ENCODE measurements at regions not wholly inside any gene's neighbourhood (a gene's known extent, or its start where the extent isn't known, plus 50 kb on each side); places are given as distances from the start of the nearest gene placed in this dataset.
"Not testable (repeated sequence)": the region's sequence is repeated elsewhere in the genome, so short reads cannot be mapped to it uniquely, and the experiment has no call there.

DNA sequence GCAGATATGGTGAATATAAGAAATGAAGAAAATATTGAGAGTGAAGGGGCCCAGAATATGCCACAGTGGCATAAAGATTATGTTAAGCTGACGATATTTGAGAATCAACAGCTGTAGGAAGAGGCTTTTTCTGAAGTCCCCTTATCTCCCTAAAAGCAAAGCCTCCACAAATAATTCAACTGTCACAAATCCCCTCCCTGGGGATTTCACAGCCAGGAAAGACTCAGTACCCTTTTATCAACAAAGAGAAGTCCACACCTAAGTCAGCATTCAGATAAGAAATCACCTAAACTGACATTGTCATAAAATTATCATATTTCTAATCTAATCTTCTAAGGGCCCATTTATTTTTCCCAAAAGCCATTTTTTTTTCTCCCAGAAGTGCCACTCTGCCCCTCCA is 284.9 kb upstream of the VWC2 start:
- no peak for DNase-seq

DNA sequence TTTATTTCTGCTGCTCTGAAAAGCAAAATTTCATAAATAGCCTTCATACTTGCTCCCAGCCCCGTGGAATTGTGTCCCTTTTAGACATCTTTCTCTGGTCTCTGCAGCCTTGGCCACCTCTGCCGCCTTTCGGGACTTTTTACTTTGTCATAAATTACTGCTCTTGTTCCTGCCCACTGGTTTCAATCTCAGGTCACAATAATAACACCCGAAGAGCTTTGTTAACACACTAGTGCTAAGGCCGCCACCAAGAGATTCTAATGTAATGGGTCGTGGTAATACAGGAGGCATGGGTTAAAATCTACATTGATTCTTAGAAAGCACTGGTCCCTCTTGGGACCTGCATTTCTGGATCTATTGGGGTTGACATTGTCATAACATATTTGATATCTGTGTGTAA is 276.0 kb upstream of the VWC2 start:
- DNase-seq: no peak

DNA sequence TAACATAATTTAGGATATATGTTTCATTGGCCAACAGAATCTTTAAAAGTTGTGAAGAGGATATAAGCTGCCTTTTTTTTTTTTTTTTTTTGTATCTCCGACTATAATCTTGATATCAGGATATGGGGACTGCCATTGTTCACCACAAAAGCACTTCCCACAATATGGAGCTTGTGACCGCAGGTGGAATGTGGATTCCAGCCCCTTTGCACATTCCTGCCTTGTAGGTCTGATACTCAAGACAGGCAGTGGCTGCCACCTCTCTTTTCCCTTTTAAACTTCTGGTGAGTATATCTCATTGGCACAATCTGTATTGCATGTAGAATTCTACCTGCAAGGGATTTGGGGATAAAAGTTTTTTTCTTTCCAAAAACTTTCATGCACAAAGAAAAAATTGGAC is 272.7 kb upstream of the VWC2 start:
- no peak for DNase-seq

DNA sequence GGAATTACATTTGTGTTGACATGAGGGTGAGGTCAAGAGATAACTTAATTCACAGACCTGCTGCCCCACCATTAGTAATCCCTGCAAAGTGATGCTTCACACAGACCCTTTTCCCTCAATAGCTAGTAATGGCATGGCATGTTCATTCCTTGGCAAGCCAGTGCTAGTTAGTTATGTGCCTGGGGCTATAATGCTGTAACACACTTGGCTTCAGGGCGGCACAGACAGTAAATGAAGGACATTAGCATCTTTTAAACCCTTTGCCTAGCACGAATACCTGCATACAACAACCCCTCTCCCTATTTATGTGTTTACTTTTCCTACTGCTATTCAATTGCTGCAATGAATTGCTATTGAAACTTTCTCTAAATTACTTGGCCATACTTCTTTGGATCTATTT is 266.2 kb upstream of the VWC2 start:
- not testable (repeated sequence) for DNase-seq

DNA sequence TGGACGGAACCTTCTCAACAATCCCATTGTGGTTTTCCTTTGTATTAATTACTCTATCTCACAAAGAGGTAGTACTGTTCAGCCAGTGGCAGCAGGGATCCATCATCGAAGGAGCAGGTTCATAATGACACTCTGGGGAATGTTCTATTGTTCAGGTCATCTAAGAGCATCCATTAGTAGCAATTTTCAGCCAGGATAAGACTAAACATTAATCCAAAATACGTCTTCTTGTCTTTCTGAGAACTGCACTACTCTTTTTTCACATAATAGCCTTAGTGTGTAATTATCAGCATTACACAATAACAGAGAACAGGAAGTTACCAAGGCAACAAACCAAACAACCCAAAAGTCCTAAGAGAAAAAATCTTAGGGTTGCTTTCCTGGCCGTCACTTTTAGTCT is 259.5 kb upstream of the VWC2 start:
- DNase-seq: no peak

DNA sequence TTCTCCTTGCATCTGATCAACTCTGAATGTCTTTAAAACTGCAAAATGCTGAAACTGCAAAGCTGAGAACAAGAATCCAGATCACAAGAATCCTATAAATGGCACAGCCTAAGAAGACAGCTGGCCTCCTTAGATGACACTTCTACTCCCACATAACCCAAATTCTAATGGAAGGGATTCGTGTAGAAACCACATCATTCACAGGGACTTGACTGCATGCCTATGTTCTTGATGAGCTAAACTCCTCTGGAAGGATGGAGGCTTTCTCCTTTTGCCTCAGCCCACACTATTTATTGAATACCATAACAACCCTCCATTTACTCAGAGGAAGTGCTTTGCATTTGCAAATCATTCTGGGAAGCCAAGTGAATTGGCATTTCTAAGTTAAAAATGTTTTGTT is 252.5 kb upstream of the VWC2 start:
- DNase-seq: no peak

DNA sequence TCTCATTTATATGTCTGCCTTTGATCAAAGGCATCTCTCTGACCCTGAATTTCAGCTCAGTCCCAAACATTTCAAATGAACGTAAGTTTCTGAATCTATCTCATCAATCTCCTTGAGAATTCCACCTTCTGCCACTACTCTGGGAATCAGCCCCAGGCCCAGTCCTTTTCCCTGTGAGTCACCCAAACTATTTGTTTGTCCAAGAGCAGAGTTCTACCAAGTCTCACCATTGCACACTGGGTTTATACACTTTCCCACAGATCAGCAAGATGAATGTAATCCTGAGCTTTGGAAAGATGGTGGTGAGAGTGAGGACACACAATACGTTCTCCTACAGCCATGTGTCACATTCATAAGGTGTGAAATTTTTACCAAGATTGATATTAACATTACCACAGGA is 251.3 kb upstream of the VWC2 start:
- no peak for DNase-seq

DNA sequence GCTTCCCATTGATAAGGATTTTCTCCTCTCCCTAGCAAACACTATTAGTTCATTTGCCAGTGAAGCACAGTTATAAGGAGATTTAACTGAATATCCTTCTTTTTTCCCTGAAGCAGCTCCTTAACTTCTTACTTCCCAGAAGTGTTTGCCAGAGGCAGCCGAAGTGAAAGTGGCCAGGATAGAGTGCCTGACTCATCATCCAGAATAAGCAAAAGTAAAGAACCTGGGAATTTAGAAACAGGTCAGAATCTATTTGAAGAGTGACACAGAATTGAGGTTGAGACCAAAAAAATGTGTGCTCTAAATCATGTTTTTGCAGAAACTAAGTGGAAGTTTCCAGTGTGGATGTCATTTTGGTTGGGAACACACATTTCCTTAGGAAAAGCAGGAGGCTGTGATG is 249.6 kb upstream of the VWC2 start:
- no peak for DNase-seq

DNA sequence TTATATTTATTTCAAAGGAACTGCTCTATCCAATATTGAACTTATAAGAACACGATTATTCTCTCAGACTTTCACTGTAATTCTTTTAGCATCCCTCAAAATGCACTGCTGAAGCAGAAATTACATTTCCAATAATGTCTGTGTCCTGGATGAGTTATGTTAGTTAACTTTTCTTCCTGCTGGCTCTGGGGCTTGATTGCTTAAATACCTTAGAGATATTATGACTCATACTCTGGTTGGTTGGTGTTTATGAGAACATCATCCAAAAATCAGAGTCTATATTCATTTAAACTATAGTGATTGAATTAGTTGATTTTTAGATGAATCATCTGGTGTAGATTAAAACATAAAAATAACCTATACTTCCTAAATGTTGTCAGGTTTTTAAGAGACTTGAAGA is 246.3 kb upstream of the VWC2 start:
- no peak for DNase-seq

DNA sequence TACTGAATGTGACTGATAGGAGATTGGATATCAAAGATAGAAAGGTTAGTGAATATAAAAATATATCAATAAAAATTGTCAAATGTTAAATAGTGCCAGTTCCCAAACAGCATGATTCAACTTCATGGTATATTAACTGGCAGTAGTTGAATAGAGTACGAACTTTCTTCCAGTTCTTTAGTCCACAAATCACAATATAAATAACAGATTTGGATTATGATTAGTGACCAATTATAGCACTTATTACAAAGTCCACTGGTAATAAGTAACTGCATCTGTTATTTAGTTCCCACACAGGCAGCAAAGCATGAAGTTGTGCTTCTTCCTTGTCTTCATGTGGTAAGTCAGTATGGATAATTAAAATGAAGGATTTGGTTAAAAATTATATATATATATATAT is 243.0 kb upstream of the VWC2 start:
- no peak for DNase-seq

DNA sequence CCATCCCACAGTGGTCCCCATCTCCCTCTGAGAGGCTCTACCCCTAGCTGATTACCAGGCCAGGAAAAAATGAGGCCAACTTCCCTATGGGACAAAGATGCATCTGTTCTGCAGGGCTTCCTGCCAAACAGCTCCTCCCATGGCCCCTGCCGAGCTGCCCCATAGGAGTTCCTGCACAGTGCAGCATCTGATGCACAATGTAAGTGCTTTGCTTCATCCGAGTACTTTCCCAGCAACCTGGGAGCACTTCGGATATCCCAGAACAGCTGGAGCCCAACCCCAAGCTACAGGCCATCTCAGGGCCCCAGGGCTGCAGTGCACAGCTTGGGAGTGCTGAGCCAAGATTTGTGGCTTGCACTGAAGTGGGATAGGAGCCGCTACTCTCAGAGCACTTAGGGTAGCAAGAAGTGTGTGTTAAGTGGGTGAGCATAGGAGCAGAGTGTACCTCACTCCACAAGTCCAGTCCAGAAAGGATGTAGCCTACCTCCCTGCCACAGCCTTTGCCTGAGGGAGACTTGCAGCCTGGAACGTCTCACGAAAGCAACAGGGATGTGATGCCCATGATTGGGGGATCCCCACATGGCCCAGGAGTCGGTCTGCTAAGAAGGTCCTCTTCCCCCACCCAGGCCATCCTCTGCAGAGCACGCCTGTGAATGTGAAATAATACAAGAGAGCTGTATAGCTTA is 209.6 kb upstream of the VWC2 start:
- DNase-seq: no peak

DNA sequence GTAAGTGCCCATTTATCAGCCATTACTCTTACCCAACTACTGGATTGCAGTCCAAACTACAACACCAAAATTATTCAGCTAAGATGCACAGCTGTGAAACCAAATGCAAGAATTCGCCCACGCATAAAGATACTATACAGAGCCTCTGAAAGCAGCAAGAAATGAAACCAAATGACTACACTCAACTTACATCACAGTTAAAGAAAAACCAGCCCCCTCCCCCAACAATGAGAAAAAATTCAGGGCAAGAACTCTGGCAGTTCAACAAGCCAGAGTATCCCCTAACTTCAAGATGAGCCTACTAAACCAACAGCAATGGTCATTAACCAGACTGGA is 209.1 kb upstream of the VWC2 start:
- DNase-seq: no peak

DNA sequence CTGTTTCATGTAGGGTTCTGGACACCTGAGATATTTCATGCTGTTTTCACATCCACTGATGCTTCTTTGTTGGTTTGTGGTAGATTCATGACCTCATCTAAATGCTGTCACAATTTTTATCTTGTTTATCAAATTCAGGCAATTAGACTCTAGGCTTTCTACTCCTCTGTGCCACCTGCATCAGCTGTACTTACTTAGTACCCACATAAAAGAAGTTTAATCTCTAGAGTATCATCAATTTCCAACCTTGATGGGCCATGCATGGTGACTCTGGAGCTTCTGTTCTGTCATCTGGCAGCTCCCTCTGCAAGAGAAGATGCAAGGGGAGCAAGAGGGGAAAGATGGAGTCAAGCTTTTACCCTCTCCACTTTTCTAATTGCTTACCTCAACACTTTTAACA is 195.9 kb upstream of the VWC2 start:
- DNase-seq: no peak

DNA sequence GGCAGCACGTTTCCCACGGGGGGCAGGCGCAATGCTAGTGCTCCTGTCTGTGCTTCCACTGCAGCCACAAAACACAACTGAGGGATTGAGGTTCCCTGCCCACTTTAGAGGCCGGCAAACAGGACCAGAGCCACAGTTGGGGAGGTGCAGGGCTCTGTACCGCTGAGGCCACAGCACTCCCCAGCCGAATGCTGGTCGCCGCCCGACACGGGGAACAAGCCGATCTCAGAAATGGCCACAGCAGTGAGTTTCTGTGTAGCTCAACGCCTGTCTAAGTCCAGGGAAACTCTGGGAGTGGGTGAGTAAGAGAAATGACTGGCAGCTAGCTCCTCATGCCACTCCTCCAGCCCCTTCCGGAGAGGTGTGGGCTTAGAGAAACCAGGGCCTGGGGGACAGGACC is 194.0 kb upstream of the VWC2 start:
- DNase-seq: no peak

DNA sequence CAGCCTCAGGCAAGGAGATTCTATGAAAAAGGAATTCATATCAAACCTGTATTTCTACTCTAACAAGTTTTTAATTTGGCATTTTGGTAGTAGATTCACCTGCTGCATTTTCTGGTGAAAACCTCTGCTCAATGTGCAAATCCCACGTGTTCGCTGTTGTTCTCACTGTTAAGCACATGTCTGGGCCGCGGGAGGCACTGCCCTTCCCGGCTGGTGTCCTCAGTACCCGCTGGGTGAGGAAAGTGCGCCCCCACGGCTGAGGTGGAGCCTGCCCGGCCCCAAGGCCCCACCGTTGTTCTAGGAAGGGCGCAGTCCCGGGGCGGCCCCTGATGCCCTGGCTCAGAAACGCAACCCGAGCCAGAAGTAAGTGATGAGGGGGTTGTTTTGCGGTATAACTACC is 193.4 kb upstream of the VWC2 start:
- DNase-seq: no peak

DNA sequence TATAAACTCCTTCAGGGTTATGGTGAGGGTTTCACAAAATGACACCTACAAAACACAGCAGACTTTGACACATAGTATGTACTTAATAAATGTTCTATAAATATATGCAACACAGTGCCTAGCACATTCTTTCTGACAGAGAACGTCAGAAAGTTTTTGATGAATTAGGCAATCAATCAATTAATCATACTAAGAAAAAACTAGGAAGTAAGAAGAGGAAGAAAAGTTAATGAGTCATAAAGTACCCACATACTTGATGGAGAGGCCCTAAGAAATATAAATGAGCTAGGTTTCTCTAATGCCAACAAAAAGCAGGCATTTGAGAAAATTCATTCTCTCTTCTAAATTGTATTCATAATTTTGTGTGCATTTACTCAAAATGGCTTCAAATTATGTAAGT is 192.7 kb upstream of the VWC2 start:
- DNase-seq: no peak

DNA sequence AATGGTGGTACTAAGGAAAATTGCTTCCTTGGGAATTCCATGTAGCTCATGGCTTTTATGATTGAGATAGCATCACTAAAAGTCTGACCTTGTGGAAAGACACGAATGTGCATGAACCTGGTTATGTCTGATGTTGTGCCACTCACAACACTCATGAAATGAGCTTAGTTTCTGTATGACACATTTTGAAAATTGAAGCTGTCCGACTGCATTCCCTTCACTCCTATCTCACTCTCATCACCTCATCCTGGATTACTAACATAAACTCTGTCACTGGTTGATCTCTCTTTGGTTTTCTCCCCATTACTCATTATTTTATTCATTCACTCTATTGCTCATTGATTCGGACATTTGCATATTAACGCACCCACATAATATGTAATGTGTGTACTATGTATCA is 190.0 kb upstream of the VWC2 start:
- DNase-seq: no peak

DNA sequence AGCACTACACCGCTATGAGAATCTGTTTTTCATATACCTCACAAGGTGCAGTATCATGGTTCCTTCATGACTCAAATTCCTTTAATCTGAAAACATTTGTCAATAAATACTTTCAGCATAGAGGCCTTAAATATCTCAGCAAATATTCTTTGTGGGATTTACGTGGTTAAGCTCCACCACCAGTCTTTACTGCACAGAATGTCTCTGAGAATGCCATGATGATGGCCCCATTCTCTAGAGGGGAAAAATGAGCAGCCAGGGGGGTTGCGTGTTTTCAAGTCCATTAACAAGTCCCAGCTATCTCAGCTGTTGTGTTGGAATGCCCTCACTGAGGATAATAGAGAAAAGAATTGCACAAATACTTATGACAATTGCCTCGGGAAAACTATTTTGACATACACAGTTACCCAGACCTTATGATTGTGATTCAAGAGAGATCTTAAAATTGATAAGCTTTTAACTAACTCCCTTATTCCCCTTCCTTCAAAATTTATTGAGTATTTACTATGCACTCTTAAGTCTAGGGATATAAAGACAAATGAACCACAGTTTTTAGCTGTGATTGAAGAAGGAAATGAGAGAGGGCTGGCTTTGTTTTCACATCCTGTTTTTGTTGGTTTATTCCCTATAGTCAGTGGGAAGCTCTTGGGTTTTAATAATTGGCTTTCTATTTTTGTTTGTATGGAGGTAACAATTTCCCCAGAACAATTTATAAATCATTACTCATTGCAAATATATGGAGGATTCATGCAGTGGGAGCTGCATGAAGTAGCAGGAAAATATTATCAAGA is 176.5 kb upstream of the VWC2 start:
- DNase-seq: no peak

DNA sequence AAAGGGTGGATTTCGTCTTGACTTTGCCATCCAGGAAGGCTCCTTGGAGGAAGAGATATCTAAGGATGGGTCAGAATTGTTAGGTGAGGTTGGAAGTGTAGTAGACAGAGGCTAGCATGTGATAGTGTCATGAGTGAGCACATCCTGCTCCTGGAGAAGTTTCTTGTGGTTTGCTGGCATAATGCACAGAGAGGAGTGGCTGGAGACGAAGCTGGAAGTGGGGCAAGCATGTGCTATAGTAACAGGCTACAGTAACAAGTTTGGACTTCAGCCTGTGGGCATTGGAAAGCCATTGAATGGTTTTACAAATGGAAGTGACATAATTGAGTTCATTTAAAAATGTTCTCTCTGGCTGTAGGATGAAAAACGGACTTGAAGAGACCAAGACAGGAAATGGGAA is 175.6 kb upstream of the VWC2 start:
- no peak for DNase-seq

DNA sequence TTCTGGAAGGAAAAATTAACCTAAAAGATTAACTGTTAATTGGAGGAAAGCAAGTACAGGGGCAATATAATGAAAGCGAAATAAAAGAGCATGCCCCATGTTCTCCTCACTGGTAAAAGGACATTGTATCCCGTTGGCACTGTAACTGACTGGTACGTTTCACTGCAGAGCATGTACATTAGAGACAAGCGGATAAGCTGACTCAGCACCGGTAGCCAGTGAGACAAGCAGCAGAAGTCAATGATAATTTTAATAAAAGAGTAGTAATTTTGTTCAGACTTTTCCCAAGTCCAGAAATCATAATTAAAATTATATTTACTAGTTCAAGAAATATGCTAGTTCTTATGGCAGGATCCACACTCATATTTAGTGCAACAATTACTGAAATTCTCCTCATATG is 161.5 kb upstream of the VWC2 start:
- DNase-seq: no peak

DNA sequence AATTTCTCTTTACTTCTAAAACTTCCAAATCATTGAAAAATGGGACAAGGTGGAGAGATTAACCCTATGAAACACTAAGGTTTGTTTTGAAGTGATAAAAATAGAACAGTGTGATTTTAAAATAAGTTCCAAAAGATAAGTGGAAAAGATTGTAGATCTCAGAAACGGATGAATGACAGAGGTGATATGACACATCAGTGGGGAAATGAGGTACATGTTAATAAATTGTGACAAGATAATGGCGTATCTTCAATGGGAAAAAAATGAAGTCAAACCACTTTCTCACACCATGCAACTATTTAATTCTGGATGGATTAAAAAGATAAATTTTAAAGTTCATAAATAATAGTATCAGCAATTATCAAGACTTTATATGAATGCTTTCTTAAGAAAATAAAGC is 159.7 kb upstream of the VWC2 start:
- no peak for DNase-seq

DNA sequence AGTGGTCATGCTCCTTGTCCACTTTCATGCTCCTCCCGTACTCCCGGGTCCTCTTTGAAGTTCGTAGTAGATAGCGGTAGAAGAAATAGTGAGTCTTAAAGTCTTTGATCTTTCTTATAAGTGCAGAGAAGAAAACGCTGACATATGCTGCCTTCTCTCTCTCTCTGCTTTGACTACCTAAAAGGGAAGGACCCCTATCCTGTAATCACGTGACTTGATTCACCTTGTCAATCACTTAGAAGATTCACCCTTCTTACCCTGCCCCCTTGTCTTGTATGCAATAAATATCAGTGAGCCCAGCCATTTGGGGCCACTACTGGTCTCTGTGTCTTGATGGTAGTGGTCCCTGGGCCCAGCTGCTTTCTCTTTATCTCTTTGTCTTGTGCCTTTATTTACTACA is 158.5 kb upstream of the VWC2 start:
- DNase-seq: not testable (repeated sequence)

DNA sequence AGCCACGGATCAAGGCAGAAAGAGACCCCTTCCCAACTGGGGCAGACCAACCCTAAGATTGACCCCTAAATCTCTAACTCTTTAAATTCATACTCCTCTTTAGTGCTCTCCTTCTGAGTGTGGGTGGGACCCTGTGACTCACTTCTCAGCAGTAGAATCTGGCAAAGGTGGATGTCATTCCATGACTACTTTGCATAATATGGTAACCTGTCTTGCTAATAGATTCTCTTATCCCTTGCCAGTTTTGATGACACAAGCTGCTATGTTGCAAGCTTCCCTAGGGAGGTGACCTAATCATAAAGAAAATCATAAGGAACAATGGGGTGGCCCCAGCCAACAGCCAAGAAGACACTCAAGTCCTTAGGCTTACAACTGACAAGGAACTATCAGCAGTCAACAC is 155.4 kb upstream of the VWC2 start:
- DNase-seq: no peak

DNA sequence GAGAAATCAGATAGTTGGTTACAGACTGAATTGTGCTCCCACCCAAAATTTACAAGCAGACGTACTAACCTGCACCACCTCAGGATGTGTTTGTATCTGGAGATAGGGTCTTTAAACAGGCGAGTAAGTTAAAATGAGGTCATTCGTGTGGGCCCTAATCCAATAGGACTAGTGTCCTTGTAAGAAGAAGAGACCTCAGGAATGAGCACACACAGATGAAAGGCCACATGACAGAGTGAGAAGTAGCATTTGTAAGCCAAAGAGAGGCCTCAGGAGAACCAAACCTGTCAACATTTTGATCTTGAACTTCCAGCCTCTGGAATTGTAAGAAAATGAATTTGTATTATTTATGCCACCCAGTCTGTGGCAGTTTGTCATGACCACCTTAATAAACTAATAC is 149.5 kb upstream of the VWC2 start:
- no peak for DNase-seq

DNA sequence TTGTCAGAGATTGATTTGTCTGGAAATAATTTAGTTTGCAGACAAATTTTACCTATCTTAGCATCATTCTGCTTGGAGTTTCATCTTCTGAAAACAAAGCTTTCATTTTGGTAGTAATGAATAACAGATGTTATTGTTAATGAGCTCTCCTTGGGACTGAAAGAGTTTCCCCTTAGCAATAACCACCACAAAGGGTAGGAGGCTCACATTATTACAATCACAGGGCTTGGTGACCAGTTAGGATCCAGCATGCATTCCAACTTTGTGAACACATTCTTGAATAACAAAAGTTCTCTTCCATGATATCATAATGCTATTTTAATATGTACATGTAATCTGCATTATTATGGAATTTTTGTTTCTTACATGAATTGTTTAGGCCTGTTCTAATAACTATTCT is 148.8 kb upstream of the VWC2 start:
- no peak for DNase-seq

All from NCI-H526 treated with DMSO at 0.1 percent for 48 hours (cell line).